HG03045 (cell line): ENCODE measurements at regions not wholly inside any gene's neighbourhood (a gene's known extent, or its start where the extent isn't known, plus 50 kb on each side); places are given as distances from the start of the nearest gene placed in this dataset.

Experiments used
- ATAC-seq: cut with Tn5 transposase; IDR thresholded peaks from one replicate; pipeline ENCODE4 v1.9.1; 2021; ENCODE audit warnings: mild to moderate bottlenecking, moderate library complexity; ENCODE audit not compliant: unreplicated experiment

DNA sequence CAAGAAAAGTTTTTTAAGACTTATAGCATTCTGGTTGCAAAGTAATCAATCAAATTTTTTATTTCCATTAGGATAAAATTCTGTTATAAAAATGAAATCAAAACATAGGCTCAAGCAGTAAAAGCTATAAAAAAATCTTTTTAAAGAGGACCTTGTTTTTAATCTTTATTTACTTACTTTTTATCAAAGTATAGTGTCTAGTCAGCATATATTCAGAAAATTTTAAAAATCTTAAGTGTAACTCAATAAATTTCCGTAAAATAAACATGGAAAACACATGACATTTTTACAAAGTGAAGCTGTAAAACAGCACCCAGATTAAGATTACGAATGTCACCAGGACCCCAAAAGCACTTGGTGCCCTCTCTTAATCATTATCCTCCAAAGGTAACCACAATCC is 302.4 kb downstream of the TMEM161B start:
- ATAC-seq, result no peak

DNA sequence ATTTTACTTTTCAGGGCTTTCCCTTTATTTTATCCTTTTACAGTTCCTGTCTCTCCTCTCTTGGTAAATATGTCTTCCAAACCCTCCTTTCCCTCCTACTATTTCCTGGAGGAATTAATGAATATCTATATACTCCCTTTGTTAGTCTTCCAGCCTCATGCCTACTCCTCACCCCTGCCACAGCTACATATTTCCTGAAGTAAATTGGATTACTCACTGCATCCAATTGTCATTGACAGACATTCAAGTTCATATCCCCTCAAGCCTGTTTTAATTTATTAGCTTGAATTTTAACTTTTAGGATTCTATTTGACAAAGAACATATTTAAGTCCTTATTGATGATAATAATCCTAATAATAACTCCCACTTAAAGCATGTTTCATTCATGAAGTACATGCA is 314.5 kb downstream of the TMEM161B start:
- no peak for ATAC-seq

GRCh38 chr5:87951661-87952060 is 317.0 kb downstream of the TMEM161B start:
- no peak for ATAC-seq

DNA sequence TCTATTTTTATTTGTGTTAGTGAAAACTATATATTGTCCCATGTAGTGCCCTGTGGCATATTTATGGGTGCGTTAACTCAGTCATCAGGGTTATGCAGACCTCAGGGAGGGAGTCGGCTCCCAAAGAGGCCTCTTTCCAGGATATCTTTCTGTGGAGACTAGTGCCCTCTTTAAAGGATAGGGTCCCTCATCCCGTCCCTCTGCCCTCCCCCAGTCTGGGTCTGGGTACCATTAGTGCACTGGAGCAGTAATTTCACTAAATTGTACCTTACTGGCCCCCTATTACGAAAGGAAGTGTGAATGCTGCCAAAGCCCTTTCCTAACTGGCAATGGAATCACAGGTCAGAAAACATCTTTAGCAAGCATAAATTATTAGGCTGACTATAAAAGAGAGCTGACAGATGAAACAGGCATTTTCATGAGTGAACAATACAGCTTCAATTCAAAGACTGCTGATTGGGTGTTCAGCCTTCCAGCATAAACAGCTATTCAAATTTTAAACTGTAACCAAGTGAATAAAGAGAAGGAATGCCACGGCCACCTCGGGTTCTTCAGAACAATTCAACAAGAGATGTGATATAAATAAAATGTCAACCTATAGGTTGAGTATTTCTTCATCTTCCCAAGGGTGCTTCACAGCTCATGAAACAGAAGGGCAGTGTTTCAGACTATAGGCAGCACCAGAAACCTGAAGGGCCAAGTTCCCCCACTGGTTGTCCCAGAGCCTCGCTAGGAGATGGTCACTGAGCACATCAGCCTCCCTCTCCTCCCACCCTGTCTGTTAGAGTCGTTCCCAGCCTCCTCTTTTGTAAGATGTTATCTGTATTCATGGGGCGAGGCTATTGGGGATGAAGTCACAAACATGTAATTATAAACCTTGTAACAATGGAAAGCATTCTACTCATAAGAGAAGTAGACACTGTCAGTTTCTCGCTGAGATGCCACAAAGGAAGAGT is 318.7 kb downstream of the TMEM161B start:
- no peak for ATAC-seq

DNA sequence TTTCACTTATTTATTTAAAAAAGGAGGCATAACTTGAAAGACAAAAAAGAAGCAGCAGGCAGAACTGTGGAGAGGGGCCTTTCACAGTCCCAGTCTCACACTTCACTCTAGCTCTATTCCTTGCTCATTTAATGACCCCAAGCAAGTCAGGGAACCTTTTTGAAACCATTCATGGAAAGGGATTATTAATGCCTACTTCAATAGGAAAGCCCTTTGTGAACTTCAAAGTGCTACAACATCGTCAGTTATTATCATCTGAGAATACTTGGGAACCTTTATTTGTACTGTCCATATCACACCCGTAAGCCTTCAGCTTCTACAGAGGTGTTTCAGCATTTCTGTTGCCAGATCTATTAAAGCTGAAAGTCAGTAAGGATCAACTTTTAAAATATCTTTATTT is 320.2 kb downstream of the TMEM161B start:
- no peak for ATAC-seq

- ATAC-seq, result no peak
Measured at GRCh38 chr5:87946271-87946670, 322.4 kb downstream of the TMEM161B start.

GRCh38 chr5:87945286-87945650 is 323.4 kb downstream of the TMEM161B start:
- no peak for ATAC-seq

DNA sequence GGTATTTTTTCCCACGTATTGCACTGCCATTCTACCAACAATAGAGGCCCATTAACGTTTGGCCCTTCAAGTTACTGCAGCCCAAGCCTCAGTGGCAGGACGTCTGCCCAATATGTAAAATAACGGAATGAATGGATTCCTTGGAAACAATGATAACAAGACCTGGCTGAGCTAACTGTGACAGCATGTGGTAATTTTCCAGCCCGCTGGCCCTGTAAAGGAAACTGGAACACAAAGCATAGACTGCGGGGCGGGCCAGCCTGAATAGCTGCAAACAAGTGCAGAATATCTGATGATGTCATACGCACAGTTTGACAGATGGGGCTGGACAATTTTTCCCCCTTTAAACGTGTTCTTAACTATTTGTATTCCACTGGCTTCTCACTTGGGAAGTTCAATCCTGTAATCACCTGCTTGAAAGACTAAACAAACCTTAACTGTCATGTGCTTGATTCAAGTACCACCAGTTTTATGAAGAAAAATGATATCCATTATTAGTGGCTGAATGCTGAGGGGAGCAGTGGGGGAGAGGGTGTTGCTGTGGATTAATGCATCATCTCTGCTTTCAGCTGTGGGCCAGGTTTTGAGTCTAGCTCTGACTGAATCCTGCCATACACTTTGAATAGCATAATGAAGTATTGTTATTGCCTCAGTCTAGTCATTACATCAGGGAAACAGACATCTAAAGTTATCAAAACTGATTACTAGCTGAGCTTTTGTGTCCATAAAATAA is 323.9 kb downstream of the TMEM161B start:
- ATAC-seq, result no peak

GRCh38 chr5:87940775-87941174 is 327.9 kb downstream of the TMEM161B start:
- ATAC-seq, result no peak

DNA sequence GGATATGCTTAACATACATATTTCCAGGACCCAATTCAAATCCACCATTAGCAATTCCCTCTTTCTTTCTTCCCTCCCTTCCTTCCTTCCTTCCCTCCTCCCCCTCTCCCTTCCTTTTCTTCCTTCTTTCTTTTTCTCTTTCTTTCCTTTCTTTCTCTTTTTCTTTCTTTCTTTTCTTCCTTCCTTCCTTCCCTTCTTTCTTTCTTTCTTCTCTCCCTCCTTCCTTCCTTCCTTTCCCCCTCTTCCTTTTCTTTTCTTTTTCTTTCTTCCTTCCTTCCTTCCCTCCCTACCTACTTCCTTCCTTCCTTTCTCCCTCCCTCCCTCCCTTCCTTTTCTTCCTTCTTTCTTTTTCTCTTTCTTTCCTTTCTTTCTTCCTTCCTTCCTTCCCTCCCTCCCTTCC is 332.0 kb downstream of the TMEM161B start:
- no peak for ATAC-seq

DNA sequence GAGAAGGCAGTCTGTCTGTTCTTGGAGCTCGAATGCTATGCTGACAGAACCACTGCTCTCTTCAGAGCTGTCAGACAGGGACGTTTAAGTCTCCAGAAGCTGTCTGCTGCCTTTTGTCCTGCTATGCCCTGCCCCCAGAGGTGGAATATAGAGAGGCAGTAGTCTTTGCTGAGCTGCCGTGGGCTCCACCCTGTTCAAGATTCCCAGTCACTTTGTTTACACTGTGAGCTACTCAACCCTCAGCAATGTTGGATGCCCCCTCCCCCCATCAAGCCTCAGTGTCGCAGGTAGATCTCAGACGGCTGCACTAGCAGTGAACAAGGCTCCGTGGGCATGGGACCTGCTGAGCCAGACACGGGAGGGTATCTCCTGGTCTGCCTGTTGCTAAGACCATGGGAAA is 344.2 kb downstream of the TMEM161B start:
- ATAC-seq, result no peak

DNA sequence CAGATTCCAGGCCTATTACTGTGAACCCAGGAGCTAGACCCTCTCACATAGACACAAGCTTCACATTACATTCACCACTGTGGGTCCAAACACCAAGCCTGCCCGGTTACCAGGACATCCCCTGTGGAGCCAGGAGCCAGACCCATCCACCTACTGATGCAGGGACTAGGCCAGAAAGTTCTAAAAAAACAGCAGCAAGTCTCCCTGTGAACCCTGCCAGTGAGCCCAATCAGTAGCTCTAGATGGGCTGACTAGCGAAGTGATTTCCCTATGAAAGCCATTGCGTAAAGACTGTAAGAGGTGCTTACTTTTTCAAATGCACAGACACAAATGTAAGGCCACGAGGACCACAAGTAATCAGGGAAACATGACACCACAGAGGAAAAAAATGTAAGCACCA is 352.3 kb downstream of the TMEM161B start:
- ATAC-seq, result no peak

DNA sequence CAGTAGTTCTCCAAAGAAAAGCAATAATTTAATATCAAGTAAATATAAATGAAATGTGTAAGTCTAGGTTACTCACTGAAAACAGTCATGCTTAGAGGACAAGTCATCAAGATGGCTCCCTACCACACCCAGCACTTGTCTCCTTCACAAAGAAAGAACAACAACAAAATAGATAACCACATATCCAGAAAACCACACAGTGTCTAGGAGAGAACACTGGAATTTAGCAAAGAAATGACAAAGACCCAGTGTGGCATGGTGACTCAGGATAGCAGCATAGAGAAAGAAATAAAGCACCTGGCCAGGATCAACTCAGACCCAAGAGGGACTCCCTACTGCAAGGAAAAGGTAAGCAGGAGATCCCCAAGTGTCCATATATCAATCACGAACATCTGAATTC is 356.2 kb downstream of the TMEM161B start:
- ATAC-seq, result no peak

- no peak for ATAC-seq
Measured at GRCh38 chr5:87909382-87909781, 359.3 kb downstream of the TMEM161B start.

- ATAC-seq, result no peak
Measured at GRCh38 chr5:87906962-87907361, 361.7 kb downstream of the TMEM161B start.

DNA sequence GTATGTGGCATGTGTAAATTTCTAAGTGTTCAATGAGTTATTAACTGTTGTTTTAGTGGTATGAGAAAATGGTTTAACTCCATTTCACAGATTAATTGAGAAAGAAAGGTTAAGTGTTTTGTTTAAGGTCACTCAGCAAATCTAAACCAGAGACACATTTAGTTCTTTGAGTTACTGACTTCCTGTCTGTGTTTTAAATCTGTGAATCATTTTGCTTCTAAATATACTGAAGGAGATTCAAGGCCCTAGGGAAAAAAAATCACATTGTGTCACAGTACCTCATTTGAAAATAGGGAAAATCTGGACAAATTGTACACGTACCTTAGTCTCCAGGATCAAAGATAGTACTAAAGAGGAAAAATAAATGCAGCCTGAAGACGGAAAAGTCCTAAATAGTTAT is 368.2 kb downstream of the TMEM161B start:
- ATAC-seq, result no peak

DNA sequence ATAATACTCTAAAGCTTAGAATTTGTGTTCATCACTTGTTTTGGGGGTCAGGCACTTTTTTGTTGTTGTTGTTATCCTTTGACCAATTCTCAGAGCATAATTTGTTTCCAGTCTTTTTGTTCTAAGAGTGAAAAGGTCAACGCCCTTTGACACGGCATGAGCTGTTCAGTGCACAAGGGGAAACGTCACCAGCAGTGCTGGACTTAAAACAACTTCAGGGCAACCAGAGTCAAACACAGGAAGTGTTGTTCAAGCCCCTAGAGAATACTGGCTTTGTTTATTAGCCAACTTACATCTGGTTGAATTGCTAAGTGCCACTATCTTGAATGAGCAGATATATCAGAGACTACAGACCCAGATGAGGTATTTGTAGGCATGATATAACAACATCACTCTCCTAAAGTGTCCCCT is 368.9 kb downstream of the TMEM161B start:
- ATAC-seq, result no peak

GRCh38 chr5:87899208-87899661 is 369.4 kb downstream of the TMEM161B start:
- no peak for ATAC-seq

GRCh38 chr5:87898574-87898973 is 370.1 kb downstream of the TMEM161B start:
- ATAC-seq, result no peak

DNA sequence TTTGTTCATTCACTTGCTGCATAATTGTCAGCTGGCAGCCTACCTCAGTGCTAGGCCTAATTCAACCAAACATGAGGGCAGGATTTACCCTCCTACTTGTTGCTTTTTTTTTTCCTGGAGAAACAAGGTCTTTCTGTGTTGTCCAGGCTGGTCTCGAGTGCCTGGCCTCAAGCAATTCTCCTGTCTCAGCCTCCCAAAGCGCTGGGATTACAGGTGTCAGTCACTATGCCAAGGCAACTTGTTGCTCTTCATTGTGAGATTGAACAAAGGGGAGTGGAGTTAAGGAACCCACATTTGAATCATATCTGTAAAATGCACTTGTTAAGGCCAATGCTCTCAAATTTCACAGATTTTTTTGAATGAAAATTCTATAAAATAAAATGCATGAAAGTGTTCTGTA is 380.5 kb downstream of the TMEM161B start:
- no peak for ATAC-seq

DNA sequence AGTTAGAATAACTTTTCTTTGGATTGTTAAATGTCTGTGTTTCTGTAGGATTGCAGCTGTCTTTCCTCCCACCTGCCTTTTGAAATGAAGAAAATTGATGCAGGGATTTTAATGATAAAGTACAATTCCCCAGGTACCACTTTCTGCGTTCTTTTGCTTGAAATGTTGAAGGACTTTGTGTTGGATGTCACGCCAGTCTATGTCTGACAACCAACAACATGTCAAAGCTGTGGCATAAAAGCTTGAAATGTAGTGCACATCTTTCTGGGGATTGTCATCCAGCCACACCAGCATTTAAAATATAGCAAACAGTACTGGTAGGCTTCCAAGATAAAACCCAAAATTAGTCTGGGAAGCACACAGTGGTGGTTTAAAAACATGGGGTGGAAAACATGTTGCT is 381.4 kb downstream of the TMEM161B start:
- no peak for ATAC-seq

GRCh38 chr5:87886164-87886563 is 382.5 kb downstream of the TMEM161B start:
- ATAC-seq, result no peak
